ENCODE measurements at regions not wholly inside any gene's neighbourhood (a gene's known extent, or its start where the extent isn't known, plus 50 kb on each side); places are given as distances from the start of the nearest gene placed in this dataset.

- TF ChIP-seq CTCF (IDR thresholded peaks at IDR 0.05), result no peak
- TF ChIP-seq POLR2AphosphoS5 (IDR thresholded peaks at IDR 0.05), result no peak
- no peak for TF ChIP-seq EP300 (IDR thresholded peaks at IDR 0.05)
- TF ChIP-seq POLR2A (IDR thresholded peaks at IDR 0.05), result no peak
These were observed 284.3 kb upstream of the DAB2 start for GRCh38 chr5:39709032-39709431.
